NCI-H526 (cell line): ENCODE measurements at regions not wholly inside any gene's neighbourhood (a gene's known extent, or its start where the extent isn't known, plus 50 kb on each side); places are given as distances from the start of the nearest gene placed in this dataset.
A peak's percentile ranks its signal among the peaks of the same experiment; 100 is the strongest.

ENCODE experiments used
- DNase-seq, 2 experiments: peaks; one replicate each; lab custom pipeline; 2025; lab: John Stamatoyannopoulos, UW

DNA sequence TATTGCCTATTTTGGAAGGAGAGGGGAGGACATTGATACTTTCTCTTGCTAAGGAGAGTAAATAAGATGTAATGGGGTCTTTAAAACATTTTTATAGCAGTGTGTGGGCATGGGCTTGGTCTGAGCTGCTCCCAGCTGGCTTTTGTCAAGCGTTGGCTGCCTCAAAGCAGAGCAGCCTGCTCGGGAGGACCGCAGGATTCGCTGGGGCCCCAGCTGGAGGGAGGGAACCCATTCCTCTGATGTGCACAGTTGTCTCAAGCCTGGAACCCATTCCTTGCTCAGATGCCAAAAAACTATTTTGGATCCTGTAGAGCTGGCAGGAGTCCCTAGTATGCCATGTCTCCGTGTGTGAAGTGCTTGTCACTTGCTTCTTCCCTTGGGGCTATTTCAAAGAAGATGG is 59.4 kb upstream of the RMDN2 start:
- no peak for DNase-seq

DNA sequence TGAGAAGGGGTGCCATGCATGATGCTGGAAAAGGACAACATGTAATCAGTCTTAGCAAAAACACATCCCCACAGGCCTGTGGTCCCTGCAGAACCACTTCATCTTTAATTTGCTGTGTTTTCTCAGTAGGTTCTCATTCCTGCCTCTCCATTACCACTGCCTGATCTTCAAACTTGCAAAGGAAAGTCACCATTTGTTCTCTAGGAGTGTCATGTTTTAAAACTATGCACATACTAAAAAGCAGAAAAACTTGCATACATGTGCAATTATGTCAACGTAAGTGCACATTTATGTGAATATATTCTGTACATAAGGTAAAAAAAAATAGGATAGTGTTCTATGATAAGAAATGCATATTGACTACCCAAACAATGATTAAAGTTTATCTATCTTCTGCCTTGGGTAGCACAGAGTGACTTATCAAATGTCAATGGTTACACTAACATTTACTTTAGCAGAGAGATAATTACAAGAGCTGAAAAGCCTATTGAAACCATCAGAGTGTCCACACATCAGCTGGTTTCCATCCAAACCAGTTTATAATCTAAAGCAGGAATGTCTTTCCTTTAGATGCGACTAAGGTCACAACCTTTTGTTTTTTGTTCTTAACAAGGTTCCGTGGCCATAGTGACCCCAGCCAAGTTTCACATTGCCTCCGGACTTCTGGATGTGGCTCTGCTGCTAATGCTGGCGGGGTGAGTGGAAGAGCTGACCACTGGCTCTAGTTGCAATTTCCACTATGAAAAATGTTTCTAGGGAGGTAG is 58.7 kb upstream of the RMDN2 start:
- DNase-seq: no peak

DNA sequence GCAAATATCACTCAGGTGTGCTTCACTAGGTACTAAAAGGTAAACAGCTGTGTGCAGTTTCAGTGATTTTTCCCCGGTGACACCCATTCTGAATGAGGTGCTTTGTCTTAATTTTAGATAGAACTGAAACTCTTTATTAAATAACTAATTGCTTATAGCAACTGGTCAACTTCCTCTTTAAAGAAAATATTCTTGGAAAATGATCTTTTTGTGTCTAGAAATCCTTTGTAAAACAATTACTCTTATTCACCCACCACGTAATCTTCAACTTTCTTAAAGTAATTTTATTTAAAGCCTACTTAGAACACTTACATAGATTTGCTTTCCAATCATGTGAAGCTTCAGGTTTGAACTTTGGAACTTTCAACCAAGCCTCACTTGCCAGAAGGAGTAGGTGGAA is 57.9 kb upstream of the RMDN2 start:
- no peak for DNase-seq

DNA sequence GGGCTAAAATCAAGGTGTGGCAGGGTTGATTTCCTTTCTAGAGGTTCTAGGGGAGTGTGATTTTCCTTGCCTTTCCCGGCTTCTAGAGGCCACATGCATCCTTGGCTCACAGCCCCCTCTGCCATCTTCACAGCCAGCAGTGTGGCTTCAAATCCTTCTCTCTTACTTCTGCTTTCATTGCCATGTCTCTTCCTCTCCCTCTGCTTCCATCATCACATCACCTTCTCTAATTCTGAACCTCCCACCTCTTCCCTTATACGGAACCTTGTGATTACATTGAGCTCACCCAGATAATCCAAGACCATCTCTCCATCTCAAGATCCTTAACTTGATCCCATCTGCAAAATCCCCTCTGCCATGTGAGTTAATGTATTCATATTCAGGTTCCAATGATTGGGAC is 56.2 kb upstream of the RMDN2 start:
- no peak for DNase-seq

DNA sequence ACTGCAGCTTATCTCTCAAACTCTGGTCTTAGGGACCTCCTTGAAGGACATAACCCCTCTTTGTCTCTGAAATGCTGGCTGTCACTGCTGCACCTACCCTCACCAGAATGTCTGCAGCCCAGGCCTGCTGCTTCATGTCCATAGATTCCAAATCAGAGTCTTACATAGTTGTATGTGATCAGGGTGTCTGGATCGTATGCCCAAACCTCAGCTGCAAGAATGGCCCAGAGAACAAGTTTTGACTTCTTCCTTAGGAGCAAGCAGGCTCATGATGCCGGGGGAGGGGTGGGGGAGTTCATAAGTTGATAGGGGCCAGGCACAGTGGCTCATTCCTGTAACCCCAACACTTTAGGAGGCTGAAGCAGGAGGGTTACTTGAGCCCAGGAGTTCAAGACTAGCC is 55.8 kb upstream of the RMDN2 start:
- no peak for DNase-seq

DNA sequence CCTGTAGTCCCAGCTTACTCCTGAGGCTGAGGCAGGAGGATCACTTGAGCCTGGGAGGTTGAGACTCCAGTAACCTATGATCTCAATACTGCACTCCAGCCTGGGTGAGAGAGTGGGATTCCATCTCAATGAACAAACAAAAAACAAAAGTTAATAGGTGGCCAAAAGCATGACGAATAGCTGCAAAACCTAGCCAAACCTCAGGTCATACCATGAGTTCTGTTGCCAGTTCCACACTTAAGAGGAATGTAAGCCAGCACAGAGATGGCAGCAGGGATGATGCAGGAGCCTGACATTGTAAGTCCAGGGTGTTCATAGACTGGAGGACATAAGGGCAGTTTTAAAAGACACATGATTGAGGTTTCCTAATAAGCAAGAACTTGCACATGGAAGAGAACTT is 55.3 kb upstream of the RMDN2 start:
- DNase-seq: no peak

DNA sequence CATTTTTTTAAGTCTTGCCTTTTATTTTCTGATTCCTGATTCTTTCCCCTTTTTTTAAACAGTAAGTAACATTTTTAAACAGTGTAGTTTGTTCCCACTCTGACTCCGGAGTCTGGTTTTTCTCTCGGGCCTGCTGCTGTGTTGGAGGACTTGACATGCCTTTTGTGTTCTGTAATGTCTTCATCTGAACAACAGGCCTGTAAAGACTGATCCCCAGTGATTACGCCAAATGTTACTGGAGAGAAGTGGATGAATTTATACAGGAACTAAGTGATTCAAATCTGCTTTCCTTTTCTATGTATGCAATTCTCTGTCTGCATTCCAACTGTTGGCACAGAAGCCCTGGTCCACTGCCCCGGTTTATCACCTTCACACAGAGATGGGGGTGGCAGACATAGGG is 54.3 kb upstream of the RMDN2 start:
- no peak for DNase-seq

DNA sequence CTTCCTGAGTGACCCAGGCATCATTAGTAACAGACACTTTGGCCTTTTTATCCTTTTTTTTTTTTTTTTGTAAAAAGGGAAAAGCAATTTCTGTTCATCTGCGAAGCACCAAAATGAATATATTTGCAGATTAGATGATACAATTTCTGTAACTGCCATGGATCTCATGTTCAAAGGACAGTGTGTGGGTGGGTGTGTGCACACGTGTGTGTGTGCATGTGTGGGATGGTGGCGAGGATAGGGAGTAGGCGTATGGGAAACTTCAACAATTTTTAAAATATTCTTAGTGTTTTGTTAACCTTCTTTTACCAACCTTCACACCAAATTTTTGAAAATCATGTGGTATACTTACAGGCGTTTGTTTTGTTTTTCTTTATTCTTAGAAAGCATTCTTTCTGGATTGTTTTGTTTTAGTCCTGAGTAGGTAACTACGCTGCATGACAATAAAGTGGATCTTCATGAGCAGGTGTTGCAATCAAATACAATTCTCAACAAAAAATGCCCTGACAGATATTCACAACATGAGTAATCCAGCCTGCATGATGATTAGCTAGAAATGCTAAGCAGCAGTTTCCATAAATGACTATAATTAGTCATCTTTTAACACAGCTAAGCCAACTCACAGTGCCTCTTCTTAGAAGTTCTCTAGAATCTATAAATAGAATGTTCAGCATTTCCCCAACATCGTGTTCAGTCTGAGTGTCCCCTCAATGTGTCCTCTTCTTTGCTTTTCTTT is 53.5 kb upstream of the RMDN2 start:
- no peak for DNase-seq

DNA sequence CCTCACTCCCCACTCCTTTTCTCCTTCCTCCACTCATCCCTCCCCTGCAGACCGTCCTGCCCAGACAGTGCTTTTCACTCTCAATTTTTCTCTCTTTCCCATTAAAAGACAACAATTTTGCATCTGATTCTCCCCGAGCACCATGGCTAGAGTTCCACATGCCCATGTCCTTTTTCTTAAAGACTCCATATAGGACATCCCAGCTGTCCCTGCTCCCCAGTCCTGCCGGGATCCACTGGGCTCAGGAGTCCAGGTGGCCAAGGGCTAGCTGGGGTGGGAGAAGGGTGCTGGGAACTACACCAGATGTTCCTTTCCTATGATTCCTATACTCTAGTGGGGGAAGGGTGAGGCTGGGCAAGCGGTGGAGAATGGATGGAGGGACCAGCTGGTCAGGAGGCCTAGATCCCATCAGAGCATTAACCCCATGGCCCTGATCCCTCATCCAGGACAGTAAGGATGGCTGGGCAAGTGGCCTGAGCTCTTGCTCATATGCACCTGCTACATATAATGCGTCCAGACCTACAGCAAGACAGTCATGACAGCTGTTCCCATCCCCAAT is 52.8 kb upstream of the RMDN2 start:
- no peak for DNase-seq

DNA sequence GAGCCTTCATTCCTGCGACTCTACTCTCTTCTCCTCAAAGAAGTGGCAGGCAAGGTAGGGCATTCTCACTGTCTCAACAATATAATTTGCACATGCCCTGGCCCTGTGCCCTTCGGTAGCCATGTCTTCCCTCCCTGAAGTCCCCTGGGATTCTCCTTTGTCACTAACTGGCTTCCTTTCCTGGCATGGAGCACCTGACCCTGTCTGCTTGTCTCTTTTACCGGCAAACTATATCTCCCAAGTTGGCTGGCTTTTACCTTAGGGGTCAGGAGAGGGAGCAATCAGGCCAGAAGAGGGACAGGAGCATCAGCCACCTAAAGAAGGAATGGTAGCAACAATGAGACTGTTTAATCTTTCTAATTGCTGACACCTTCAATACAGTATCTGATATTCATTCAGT is 51.9 kb upstream of the RMDN2 start:
- DNase-seq: peak in 1 of 2 experiments; percentile 33

DNA sequence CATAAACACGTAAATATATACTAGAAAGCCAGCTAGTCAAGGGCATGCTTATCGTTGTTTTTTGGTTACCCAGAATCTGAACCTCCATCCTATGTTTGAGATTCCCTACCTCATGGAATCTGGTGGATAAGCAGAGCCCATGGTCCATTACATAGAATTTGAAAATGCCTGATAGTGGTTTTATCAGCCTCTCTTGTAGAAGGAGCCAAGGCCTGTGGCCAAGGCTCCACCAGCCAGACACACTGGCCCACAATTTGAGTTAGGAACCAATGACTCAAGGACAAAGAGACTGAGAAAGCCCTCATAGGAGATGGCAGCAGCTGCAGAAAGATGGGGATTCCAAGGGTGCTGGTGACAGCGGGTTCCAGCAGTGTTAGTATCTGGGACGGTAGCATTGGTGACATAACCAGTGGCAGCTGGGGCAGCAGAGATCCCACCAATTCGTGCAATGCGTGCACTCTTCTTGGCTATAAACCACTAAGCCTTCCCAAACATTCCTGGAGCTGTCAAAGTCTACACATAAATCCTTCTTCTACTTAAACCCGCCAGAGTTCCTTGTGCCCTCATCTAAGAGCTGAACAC is 51.2 kb upstream of the RMDN2 start:
- no peak for DNase-seq

DNA sequence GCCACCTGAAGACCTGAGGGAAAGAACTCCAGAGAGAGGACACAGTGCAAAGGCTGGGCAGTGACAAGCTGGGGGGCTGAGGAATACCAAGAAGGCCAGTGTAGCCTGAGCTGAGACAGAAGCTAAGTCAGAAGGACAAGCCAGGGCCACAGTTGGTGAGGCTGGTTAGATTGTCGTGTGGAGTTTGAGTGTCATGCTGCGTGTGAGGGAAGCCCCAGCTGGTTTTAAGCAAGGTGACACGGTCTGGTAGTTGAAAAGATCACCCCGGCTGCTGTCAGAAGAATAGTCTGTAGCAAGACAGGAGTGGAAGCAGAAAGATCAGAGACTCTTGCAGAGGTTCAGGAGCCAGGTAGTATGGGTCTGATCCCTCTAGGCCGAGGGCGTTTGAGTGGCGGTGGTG is 50.6 kb upstream of the RMDN2 start:
- DNase-seq: no peak
